ENCODE measurements at regions not wholly inside any gene's neighbourhood (a gene's known extent, or its start where the extent isn't known, plus 50 kb on each side); places are given as distances from the start of the nearest gene placed in this dataset.

DNA sequence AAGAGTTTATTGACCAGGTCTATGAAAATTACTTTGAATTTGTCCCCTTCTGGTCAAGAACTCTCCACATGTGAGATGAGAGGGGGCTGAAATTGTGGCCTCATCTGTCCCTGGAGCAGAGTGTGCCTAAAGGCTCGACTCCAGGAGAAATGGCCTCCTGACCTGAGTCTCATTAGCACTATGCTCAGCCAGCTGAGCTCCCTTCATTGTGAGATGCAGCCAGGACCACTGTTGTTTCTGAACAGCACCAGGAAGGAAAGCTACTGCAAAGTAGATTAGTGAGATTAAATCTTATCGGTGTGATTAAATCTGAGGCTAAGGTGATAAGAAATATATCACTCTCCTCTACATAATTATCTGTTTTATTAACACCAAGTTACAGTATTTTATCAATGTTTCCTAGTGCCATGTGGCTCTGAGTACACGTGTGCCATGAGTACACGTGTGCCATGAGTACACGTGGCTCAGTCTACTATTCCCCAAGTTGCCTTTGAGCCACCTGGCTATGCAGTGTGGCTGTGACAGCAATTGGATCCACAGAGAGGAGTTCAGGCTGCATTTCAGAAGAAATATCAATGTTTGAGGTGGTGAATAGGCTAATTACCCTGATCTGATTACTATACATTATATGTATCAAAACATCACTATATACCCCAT is 126.9 kb downstream of the IPMK start:
- no peak for DNase-seq

DNA sequence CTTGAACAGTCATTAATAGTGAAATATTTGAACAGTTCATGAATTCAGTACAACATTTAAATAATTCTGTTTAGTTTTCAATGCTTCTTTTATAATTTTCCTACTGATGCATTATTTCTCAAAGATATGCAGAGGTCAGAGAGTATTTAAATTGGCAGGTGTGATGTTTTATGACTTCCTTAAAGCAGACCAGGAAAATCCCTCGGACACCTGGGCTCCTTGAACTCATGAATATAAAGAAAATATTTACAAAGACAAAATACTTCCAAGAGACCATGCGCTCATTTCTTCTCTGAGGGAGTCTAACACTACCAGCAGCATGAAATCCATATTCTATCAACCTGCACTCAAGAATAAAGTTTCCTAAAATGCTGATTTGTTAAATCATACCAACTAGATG is 127.6 kb downstream of the IPMK start:
- DNase-seq = no peak

DNA sequence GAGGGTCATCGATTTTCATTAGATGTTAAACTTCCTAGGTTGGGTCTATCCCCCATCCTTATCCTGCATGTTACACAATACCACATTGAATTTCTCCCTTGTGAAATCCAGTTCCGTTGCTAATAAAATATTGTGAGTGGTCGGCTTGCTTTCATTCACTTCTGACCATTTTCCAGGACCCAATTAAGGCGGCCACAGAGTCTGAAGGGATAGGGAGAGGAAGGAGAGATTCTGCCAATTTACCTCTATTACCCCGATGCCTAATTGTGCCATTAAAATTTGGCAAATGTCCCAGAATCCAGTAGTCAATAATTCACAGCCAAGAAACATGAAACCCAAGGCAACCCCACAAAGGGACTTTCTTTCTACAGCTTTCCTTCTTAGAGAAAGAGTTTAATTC is 129.9 kb downstream of the IPMK start:
- no peak for DNase-seq

DNA sequence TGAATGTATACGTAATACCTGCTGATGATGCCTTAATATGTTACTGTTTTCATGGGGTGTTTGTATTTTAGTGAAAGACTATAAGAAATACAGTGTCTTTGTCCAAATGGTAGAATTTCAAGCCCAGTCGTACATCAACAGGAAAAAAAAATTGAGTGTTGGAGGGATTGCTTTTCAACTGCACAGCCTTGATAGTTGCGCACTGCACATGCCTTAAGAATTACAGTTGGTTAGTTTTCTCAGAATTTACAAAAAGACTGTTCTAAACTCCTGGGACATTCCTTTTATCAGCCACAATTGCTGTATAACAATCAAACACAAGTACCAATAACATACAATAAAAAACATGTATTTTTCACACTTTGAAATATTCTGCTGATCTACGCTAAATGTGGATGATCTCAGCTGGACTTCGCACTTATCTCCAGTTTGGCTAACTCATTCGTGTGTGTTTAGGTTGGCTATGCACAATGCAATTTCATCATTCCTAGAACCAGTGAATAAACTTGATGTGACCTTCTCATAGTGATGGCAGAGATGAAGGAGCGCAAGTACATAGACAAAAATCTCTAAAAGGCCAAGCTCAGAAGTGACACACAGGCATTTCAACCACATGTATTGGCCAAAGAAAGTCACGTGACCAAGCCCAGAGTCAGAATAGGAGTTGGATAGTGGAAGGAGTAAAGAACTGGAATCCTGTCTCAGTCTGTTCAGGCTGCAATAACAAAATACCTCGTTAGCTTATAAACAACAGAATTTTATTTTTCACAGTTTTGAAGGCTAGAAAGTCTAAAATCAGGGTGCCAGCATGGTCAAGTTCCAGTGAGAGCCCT is 152.3 kb downstream of the IPMK start:
- DNase-seq = no peak

DNA sequence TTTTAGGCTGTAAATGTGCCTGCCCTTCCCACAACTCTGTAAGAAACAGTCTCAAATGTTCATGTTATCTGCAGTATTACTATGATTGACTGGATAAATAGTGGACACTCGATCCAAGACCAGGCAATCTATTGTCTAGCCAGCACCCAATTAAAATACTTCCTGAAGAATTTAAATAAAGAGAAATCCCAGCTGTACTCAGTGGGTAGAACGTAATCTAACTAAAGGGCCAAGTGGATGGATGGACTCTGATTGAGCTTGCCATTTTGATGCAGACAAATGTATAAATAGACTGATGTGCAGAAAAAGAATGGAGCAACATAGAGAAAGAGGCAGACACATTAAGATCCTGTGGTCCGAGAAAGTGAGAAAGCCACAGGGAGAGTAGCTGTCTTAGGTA is 158.0 kb downstream of the IPMK start:
- DNase-seq = no peak

DNA sequence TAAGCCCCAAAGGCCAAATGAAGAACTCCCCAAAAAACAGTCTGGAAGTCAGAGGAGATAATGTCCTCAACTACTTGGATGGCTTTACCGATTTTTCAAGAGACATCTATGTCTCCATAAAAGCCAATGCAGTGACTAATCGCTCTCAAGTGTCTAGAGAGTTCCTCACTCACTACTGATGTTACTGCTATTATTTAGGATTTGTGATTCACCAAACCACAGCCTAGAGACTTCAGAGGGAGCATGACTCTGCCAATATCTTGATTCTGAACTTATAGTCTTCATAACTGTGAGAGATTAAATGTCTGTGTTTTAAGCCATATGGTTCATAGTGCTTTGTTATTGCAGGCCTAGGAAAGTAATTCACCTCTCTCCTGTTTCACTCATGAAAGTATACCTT is 160.2 kb downstream of the IPMK start:
- DNase-seq = no peak

DNA sequence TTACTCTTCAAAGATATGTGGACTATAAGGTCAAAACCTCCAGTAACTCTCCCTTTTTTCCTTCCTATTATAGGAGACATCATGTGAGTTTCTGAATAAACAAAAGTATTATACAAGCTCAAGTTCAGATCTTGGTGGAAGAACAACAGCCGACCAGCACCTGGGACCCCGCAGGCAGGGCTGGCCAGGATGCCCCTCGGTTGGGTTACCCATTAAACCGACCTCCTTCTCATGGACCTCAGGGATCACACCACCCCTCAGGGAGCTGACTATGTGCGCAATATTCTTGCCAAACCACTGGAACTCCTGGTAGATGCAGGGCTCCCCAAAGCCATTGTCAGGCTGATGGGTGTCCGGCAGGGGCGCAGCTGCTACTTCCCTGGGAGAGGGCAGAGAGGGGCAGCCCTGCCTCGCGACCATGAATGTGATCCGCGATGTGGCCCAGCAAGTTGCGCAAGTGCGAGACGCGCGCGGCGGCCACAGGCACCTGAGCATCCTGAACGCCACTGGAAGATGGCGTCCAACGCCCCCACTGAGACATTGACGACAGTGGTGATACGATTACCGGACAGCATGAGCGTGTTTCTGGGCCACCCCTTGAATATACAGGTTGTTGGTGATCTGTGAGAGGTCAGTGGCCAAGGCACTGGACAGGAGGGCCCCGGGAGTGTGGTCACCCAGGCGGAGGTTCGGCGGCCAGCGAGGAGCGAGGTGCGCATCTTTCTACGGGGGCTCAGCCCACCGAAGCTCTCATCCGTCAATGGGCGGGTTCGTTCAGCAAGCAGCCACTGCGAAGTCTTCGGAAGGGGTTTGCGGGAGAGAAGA is 161.3 kb downstream of the IPMK start:
- DNase-seq = no peak

DNA sequence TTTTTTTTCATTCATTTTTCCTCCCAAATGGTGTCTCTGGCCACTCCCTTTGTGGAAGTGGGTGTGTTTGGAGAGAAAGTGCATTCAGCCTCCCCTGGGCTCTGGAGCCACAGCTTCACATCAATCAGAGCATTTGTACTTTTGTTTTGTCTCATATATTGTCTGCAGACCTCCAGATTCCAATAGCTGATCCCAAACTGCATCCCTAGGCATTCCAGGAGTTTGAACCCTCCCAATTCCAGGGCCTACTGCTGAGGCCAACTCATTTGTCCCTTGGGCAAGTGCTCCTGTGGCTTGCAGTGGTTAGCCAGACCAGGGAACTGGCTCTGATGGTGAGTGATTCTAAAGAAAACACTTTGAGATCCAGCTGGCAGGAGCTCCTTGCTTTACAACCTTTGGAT is 163.3 kb downstream of the IPMK start:
- no peak for DNase-seq

DNA sequence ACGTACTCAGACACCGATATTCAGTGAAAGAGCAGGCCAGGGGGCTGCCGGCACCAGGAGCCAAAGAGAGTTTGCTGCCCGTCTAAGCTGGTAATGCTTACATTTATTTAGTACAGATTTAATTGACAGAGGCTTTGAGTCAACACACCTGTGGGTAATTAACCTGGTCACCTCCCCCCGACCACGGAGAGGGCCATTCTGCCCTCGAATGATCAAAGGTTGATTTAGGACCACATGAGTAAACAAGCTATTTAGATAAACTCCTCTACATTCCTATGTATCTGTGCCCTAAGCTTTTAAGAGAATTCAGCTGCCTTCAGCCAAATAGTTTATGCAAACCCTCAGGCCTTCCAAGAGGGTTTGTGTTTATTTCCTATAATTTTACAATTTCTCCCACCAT is 164.8 kb downstream of the IPMK start:
- no peak for DNase-seq

DNA sequence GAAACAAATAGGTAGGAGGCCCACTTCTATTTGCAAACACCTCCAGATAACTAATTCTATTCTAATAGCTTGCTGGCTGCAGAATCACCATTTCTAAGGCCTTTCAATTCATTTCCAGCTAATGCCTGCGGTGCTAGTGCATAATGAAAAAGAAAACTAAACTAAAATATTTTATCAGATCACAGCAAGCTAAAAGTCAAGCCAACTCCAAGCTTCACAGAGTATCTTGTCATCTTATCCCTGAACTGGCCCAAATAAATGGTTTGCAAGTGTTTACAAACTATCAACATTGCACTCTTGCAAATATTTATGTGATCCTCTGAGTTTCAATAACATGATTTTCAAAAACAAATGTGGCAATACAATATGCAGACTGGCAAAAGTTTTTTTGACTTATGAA is 166.0 kb downstream of the IPMK start:
- no peak for DNase-seq

DNA sequence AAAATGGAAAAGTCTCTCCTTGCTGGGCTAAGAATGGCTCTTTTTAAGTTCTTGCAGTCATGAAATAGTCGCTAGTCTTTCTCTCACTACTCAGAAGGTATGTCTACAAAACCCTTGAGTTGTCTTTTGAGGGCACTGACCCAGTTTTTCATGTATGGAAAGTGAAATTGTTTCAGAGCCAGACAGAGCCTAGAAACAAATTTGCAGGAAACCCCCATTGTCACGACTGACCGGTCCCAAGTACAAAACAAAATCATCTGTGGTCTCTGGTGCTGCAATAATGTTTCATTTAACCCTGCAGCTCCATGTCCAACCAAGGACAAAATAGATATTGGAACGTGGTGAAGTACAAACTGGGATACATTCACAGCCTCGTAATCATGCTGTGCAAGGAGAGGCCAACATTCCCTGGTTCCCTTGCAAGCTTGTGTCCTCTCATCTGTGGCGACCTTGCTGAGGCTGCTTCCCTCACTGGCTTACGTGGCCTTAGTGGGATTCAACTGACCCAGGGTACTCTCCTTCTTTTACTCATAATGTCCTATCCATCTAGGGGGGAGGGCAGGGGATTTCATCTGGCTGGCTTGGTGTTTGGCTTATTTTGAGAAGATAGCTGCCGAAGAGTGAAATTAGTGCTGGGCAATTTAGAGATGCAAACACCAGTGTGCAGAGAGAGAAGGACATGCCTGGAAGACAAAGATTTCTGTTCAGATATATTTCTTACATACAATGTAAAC is 172.5 kb downstream of the IPMK start:
- no peak for DNase-seq

DNA sequence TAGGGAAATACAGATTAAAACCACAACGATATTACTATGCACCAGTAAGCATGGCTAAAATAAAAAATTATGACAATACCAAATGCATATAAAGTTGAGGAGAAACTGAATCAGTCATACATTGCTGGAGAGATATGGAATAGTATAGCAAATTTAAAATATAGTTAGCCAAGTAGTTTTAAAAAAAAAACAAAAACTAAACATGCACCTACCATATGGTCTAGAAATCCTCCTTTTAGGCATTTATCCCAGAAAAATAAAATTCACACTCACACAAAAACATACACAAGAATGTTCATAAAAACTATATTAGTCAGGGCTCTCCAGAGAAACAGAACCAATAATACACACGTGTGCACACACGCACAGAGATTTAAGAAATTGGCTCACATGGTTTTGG is 175.8 kb downstream of the IPMK start:
- DNase-seq = no peak

DNA sequence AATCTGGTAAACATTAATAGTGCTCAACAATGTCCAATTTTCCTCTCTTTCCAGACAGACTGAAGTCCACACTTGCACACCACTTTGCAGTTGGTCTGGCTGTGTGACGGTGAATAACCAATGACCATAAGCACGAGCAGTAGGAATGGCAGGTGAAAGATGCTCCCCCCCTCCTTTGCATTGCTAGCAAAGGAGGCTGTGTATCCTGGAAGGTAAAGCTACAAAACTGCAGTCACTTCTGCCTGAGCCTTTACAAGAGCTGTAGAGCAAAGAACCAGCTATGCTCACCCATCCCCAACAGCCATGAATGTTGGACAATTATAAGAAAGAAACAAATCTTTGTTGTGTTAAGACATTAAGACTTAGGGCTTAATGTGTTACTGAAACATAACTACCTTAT is 178.0 kb downstream of the IPMK start:
- DNase-seq = no peak

DNA sequence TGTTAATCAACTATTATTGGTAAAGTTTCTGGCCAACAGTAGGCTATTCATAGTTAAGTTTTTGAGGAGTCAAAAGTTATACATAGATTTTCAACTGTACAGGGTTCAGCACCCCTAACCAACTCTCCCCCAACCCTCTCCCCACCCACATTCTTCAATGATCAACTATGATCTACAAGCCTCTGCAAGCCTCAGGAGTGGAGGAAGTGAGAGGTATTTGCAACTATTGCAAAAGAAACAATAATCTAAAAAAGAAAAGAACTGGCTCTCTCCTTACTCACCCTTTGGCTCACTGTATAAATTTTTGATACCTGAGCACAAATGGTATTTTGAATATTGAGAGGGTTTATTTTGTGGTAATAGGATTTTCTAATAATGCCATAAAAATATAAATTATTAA is 179.8 kb downstream of the IPMK start:
- DNase-seq = no peak

DNA sequence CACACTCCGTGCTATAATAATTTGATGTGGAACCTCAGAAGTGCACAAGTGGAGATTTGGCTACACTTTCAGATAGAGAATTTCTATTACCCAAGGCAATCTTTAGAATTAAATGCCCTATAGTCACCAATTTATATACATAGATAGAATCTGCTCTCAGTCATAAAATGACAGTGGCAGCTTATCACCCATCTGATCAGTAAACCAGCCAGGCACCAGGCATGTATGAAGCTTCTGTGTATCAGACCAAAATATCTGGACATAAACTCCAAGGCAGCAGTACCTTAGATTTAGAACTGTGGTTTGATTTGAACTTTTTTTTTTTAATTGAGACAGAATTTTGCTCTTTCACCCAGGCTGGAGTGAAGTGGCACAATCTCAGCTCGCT is 180.9 kb downstream of the IPMK start:
- no peak for DNase-seq

DNA sequence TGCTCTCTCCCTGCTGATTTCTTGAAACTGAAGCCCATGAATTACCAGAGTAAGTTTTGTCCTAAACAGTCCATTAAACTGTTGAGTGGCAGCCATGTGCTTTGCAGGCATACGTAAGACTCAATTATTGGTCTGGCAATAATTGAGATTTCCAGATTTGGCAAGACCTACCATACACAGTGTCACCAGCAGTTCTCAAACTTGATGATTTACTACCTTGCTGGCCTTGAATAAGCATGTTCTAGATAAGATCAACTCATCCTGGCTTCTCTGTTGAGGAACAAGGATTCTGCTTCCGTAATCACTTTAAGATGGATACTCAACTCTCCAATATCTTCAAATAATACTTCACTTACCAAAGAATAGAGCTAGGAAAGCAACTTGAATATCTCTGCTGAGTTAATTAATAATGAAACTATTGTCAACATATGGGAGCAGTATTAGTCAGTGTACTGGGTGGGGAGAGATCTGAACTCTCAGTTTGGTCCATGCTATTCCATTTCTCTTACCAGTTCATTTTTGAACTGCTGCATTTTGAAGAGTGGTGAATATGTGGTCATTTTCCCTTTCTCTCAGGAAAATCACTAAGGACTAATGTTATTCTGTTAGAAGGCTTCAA is 181.4 kb downstream of the IPMK start:
- no peak for DNase-seq

DNA sequence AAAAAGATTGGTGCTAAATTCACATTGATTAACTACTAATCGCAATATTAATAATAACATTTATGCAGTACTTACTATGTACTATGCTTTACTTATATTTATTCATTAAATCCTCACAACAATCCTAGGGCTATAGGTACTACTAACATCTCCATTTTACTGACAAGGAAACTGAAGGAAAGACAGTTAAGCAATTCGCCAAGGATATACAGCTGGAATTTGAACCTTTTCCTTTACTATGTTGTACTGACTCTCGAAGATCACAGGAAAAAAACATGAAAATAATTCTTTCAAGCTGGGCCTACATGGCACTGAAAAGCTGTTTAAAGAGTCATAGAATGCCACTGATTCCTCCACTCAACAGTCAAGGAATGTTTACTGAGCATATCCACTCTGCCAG is 185.4 kb downstream of the IPMK start:
- DNase-seq = no peak

DNA sequence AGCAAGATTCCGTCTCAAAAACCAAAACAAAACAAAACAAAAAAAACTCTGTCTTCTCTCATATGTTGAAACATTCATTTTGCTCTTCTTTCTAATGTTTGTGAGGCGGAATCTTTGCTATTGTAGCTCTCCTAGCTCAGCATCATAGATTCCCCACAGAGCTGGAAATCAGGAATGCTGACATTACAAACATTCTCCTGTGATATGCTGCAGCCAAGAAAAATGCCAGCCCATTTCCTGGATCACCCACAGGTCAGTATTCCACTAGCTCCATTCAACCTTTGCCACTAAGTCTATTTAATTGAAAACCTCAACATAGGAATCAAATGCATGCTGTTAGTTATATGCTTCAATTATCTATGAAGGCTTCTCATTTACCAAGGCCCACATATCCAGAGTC is 186.3 kb downstream of the IPMK start:
- DNase-seq = no peak

DNA sequence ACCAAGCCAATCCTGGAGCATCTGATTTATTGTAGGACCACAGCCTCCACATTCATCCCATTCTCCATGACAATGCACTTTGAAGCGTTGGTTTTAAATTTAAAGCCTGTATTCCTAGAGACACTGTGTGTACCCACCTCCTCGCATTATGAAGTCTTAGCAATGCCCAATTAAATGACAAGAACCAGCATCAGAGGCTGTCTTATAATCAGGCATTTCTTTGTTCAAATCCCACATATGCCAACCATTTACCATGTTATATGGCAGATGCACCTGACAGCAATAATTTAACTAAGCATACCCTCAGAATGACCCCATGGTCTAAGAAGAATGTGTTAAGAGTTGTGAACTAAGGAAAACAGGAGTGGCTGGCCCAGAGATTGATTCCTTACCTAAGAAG is 188.2 kb downstream of the IPMK start:
- no peak for DNase-seq

DNA sequence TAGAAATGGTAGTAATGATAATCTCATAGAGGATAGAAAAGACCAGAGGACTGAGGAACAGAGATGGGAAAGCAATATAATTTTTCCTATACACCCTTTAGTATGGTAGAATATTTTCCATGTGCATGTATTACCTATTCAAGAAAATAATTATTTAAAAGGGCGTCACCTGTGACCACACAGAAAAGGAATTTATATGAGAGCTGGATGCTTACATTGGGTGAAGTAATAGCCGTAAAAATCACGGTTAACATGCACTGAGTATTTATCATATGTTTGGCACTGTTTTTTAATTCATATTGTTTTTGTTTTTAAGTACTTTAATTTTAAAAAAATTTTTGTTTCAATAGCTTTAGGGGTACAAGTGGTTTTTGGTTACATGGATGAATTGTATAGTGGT is 195.1 kb downstream of the IPMK start:
- DNase-seq = no peak

DNA sequence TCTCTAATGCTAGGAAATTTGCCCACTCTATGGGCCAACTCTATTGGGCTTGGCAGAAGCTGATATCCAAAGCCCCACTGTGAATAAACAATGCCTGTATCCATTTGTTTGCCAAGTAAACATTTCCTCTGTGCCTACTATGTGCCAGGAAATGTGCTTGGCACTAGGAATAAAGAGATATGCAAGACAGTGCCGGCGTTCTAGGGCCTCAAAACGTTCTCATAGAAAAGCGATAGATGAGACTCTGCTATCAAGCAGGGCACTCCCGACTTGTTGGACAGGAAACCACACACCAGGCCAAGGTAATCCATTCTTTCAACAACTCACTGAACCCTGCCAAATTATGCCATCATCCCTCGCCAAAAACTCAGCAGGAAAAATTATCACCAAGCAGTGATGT is 196.7 kb downstream of the IPMK start:
- no peak for DNase-seq

DNA sequence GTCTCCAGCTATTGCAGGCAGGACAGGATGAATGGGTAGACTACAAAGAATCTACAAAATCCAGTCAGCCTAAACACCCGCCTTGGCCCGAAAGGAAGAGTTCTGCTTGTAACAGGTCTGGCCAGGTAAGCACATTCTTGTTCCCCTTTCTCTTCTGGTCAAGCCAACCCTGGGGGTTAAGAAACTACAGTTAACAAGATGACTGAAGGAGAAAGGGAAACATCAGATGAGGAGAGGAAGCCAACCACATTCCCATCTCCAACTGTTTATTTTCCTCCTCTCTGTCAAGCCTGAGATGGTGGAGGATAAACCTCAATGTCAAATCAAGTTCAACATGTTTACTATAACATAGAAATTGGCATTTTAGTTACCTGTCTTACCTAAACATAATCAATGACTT is 198.9 kb downstream of the IPMK start:
- DNase-seq = no peak

DNA sequence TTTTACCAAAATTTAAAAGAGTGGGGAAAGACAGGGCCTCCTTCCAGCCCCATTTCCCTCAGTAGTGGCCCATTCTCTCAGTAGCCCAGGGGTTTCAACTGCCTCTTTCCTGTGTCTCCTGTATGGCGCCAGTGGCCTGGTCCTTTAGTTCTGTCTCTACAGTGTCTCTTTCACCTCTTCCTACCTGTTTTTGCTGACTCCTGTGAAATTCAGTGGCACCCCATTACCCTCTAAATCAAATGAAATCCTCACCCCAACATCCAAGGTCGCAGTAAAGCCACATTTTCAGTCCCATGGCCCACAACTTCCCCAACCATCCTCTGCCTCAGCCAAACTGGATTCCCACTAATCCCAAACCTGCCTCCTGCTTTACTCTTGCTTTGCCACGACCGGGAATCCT is 200.7 kb downstream of the IPMK start:
- DNase-seq = no peak

Measured in effector CD4-positive, alpha-beta T cell (primary cell).